CD4-positive, alpha-beta T cell treated with Interleukin-6 for 4 hours (primary cell): ENCODE measurements at regions not wholly inside any gene's neighbourhood (a gene's known extent, or its start where the extent isn't known, plus 50 kb on each side); places are given as distances from the start of the nearest gene placed in this dataset.

Experiments used
- DNase-seq: peaks from one replicate; pipeline ENCODE4 v3.0.0-alpha.2; 2020; ENCODE audit warnings: mixed read lengths

DNA sequence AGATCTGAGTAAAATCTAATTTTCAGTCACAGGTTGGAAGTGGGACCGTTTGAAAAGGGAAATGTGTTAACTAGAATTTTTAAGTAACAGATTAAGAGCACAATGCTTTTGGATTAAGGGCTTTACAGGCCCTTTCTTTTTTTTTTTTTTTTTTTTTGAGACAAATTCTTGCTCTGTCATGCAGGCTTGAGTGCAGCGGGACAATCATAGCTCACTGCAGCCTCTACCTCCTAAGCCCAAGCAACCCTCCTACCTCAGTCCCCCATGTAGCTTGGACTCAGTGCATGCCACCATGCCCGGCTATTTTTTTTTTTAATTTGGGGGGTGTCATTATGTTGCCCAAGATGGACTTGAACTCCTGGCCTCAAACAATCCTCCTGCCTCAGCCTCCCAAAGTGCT lies 363.7 kb downstream of the LIG4 start:
- DNase-seq = no peak

DNA sequence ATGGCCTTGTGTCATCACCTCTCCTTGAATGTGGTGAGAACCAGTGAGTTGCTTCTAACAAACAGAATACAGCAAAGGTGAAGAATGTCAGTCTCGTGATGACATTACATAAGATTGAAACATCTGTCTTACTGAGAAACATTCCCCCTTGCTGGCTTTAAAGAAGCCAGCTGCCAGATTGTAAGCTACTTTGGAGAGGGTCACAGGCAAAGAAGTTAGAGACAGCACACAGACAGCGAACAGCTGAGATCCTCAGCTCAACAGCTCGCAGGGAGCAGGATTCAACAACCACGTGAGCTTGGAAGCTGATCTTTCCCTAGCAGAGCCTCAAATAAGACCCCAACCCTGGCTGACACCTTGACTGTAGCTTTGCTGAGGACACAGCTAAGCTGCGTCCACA lies 367.9 kb downstream of the LIG4 start:
- DNase-seq = no peak

DNA sequence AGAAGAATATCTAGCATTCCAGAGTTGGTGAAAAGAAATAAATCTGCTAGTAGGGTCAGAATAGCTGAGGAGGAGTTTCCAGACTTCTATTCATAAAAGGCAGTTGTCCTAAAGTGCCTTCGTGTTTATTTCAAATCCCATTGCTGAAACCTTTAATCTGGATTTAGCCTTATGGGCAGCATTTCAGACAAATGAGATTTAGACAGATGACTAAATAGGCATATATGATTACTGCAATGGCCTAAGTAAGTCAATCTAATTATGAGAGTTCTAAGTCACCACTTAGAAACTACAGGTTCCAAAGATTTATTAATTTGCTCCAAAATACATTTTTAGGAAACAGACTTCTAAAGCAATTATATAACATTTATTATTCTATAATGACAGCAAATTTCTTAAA lies 368.7 kb downstream of the LIG4 start:
- no peak for DNase-seq

DNA sequence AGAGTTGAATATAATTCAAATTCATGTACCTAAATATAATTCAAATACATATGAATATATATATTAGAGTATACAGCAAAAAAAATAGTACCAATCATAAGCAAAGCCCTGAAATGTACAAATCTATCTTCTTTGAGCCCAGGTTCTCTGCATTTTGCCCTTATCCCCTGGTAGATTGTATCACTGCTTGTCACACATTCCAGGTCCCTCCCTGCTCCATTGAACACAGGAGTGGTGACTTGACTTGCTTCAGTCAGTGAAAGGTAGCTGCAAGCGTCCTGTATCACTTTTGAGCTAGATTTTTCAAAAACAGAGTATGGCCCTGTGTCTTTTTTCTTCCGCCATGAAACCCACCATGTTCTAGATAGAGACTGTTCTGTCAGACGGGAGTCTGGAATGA lies 369.4 kb downstream of the LIG4 start:
- DNase-seq = no peak

DNA sequence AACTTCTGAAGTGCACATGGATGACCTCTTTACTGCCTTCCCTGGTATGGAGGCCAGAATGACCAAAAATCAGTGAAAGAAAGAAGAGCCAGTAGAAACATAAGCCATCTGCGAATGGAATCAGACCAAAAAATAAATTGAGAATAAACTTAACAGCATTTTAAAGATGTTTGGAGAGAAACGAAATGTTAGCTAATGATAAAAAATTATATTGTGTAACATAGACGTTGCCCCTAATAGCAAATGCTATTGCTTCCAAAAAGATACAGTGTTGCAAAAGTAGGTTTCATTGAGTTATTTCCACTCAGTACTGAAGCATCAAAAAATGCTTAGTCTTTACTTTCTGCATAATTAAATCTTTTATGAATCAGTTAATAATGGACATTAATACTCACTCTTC lies 371.7 kb downstream of the LIG4 start:
- DNase-seq = no peak

DNA sequence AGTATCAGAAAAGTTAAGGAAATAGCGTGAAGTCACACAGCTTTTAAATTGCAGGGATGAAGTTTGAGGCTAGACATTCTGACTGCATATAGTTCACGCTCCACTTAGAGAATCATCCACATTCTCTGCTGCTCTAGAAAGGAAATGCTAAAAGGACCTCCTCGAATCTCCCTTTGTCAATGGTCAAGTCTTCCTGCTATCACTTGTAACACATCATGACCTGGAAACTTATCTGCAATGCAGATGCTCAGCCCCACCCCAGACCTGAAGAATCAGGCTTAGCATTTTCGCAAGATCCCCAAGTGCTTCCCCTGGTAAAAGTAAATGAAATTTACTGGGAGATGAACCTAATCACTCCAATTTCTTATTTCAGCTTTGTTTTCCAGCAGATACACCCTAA lies 372.1 kb downstream of the LIG4 start:
- DNase-seq = no peak

DNA sequence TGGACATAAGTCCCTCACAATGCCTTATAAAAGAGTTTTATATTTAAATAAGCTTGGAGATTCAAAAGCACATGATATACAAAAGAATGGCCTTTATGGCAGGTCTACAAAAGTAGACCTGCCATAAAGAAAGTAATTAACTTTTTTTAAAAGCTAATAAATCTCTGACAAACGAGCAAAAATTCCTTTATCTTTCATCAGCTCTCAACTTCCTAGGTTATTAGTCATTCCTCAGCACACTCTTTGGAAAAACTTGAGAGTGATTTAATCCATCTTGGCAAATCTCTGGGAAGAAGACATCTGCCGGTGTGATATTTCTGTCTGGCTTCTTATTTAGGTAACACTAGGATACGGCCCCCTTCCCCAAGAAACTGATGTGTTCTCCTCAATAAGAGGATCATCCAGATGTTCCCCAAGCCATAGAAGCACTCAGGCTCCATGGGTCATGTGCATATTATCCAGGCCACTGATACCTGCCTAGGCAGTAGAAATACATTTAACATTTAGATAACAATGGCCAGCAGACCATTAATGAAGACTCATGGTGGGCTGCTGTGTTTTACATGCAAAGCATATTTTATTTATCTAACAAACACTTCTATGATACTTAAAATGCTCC lies 372.7 kb downstream of the LIG4 start:
- no peak for DNase-seq

DNA sequence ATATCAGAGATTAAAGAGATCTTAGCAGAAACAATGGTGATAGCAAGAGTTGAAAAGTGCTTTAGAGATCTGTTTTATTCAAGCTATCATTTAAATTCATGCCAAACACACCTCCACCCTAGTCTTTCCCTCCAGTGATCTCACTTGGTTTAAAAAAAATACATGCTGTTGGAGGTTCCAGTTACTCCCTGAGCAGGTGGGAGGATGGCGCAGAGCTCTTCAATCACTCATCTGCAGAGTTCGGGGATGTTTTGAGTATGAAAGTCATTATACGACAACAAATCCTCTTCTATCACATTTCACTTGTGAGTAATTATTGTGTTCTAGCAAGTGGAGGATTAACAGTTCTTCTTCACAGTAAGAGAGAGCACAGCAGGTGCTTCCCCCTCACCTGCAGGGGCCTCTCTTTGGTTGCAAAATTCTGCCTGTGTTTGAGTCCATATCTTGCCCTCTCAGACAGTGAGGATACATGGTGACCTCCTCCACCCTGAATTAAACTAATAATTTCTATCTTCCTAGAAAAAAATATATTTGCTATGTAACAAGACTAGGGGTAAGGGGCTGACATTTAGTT lies 376.7 kb downstream of the LIG4 start:
- DNase-seq = no peak

DNA sequence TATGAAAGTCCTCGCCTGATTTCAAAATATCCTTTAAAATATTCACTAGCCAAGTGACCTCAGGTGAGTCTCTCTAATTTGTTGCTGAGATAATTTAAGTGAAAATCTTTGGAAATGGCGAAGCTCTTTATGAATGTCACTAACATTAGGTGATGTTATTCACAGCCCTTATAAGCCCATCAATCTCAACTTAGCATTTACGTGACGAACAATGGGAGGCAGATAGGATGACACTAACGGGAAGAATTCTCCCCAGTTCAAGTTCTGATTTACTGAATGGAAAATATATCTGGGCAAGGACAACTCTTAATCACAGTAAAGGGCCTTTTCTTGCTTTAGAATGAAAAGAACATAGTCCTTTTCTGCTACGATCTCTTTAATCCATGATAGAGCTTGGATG lies 378.7 kb downstream of the LIG4 start:
- DNase-seq = no peak

DNA sequence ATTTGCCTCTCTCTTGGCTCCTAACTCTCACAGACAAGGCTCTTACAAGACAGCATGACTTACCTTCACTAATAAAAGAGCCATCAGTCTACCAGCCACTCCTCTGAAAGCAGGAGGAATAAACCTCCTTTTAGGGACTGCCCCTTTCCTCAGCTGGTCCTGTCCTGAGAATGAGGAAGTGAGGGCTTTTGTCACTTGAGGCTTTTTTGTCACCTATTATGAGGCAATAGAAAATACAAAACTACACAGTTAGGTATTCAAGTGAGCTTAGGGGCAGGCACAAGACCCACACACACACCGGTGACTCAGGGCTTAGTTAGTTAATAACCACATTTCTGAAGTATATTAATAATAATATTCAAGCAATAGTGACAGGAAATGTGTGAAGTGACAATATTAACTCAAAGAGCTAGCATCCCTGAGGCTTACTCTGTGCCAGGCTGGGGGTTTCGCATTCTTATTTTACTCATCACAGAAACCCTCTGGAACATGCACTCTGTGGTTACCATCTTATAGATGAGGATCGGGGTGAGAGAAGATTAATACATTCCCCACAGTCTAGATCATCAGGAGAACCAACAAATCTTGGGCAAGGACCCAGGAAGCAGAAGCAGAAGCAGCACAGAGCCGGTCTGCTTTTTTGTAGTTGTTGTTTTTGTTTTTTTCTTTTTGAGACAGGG lies 379.9 kb downstream of the LIG4 start:
- no peak for DNase-seq

DNA sequence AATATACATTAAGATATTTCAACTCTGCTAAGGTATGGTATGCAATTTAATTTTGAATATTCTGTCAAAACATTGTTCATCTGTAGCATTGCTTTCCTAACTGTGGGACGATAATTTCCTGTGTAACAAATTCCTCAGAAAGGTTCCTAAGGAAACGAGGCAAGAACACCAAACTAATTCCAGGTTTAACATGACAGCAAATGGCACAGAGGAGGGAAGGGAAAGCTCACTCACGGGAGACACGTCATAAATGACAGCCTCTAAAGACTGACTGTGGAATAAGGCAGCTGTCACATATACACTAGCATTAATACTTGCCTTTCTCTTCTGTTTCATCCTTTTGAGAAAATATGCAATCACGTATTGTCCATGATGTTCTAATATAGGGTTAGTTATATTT lies 380.6 kb downstream of the LIG4 start:
- no peak for DNase-seq

DNA sequence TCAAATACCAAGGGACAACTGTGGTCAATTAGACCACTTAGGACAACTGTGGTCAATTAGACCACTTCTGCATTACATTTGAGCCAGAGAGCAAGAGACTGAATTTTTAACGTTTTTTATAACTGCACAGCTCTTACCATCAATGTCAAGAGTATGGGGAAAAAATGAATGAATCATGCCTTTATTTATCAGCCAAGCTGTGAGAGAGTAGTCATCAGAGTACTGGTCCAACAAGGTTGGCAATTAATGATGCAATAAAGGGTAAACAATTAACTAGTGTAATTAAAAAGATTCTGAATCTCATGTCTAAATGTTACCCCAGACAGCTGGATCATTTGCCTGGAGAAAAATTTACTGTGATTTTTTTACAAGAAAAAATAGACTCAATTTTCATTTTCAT lies 381.1 kb downstream of the LIG4 start:
- no peak for DNase-seq

DNA sequence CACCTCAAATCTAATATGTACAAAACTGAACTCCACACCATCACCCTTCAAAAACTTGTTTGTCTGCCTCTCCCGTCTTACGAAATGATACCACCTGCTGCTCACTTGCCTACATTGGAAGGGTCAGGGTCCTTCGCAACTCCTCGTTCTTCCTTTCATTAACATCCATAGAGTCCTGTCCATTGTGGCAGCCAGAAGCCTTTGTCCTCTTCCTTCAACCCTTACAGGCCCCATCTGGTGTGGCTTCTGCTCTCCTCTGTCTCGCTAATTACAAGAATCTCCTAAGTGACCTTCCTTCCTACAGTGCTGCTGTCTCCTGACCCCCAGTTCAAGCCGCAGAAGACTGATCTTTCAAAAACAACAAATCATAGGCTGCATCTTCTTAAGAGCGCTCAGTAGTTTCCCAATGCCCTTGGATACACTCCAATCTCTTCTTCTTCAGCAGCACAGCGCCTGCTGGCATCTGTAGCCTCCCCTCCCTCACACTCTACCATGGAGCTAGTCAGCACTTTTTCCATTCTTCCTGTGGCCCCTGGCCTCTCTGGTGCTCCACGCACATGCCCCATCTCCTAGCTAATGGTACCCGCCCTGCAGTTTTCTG lies 382.7 kb downstream of the LIG4 start:
- DNase-seq = no peak

DNA sequence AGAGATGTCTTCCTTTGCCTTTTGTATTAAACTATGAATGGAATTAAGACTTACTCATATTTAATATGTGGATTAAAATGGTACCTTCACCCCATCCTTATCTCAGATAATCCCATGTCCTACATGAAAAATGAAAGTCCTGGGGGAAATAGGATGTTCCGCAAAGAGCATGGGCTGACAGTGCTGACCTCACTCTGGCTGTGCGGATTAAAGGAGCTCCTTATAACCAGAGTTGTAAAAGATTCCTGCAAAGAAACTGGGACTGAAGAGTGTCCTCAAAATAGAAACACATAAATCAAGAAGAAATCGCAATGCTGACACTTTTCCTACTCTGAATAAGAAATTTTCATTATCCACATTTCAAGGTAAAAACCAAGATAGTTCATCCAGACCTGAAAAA lies 384.5 kb downstream of the LIG4 start:
- no peak for DNase-seq

DNA sequence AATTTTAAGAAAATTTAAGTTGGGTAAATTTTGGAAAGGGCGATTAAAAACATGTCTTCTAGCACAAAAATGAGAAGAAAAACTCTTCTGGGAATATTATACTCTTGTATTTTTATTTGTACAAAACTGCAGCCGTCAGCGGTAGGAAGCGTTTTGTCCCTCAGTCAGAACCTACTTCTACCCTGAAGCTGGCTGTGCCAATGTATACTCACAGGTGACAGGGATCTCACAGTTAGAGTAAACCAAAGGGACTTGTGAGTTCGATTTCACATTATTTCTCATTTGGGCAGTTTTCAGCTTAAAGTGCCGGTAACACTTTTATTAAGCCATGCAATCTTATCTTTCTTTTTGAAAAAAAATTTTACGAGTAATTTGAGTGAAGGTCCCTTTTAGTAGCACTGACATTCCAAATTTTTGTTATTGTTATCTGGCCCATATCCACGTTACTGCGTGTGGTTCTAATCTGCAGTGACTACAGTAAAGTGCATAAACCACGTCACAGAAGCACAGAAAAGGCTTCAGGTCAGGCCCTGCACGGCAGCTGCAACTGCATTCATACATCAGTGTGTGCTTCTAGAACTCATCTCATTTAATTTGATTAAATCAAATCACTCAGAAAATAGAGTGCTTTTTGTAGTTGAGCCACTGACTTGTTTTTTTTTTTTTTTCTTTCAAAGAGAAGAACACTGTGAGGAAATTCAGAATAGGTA lies 387.3 kb downstream of the LIG4 start:
- no peak for DNase-seq

DNA sequence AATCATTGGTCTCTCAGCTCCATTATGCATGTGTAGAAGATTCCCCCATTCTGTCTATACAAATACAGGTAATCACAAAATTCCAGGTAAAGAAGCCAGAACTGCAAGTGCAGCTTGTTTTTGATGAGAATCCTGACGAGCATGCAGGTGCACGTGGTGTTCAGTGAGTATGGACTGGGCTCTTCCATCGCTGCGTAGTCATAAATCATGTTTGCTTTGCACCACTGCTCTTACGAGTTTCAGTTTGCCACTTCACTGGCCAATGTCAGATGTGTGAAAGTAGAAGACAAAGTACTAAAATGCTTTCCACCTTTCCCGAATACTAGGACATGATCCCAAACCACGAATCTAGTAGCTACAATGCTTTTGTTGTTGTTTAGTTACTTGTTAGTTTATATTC lies 390.7 kb downstream of the LIG4 start:
- DNase-seq = no peak

DNA sequence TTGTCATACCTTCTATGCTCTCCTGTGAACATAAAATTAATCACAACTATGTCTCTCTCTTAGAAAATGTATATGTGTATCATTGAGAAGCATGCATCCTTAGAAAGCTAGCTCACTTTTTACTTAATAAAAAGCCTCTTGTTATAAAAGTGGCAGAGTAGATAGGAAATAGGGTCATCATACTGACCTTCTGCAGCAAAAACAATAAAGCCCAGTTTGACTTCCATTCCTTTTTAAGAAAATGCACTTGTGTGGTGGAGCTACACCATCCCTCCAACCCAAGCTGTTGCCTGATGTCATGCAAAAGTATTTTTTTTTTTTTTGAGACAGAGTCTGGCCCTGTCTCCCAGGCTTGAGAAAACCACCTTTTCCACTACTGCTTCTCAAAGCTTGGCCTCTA lies 393.3 kb downstream of the LIG4 start:
- DNase-seq = no peak

DNA sequence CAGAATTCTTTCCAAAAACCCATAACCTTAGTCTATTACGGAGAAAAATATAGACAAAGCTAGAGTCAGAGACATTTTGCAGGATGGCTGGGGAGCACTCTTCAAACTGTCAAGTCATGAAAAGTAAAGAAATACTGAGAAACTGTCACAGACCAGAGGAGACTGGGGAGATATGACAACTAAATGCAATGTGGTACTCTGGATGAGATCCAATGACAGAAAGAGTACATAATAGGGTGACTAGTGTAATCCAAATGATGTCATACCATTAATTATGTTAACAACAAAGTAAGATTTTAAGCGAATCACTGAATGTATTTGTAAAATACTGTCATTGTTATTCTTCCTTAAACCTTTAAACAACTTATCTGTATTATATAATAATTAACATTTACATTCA lies 393.8 kb downstream of the LIG4 start:
- no peak for DNase-seq

DNA sequence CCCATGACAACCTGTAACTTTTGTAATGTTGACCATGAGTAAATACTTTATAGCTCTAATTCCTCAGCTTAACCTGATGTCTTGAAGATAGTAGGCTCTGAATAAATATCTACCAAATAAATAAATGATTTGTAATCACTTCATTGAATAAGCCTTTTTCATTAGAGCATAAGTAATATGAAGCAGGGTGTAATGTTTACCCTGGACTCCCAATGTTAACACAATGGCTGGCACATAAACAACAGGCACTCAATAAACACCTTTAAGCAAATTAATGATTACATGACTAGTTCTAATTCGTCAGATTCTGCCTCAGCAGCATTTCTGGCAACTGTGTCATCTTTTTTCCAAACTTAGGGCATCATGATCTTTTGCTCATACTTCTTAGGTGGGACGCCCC lies 396.3 kb downstream of the LIG4 start:
- DNase-seq = no peak

DNA sequence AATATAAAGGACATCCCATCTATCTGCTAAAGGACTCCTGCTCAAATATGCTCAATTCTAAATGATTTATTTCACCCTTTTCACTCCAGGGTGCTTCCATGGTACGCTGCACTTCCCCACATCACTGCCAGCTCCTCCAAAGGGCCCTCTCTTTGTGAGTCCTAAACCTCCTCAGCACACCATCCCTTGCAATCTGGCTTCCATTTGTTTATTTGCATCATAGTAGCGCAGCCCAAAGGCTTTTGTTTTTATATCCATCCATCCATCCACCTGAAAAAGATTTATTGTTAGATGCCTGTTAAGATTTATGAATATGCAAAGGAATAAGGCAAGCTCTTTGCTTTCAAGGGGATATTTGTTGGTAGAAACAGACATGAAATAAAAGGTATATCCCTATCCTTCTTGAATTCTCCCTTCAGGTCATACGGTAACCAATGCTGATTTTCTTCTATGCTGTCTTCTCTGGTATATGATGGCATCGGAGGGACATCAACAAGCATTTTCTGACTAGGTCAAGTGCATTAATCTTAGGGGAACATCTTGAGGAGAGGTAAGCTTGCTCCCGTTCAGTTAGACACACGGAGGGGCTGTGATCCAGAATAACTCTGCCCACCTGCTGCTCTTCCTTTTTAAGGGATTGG lies 397.6 kb downstream of the LIG4 start:
- no peak for DNase-seq

DNA sequence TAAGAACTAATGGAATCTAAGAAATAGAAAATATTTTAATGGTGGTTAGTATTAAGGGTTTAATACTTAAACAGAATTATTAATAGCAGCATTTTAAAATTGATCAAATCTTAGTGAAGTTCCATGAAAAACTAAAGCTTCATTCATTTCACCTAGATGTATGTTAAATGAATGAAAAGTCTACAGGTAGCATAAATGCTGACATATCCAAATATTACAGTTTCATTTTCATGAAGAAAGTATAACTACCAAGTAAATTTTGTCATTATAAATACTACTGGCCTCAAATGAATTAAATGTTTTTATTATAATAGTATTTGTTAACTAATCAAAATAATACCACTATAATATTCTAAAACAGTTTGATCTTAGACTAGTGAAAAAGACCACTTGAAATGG lies 403.3 kb downstream of the LIG4 start:
- DNase-seq = no peak

DNA sequence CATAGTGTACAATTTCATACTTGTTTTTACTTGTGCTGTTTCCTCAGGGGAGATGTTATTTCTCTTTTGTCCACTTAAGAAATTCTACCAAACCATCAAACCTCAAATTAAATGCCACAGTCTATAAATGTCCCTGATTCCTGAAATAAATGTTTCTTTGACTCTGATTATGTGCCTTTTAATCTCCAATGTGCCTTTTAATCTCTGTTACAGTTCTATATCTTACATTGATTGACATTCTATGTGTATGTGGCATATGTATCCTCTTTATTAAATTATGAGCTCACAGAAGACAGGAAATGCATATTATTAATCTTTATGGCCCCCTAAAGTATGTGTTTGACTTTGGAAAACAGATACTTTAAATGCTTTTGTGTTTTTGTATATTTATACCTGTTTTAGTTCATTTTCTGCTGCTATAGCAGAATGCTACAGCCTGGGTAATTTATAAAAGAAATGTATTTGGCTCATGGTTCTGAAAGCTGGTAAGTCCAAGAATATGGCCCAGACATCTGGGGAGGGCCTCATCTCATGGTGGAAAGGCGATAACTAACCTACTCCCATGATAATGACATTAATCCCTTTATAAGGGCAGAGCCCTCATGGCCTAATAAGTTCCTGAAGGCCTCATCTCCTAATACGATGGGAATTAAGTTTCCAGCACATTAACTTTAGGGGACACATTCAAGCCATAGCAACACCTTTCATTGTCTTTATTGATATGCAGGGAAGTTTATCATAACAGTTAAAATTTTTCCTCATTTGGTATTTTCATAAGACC lies 403.9 kb downstream of the LIG4 start:
- no peak for DNase-seq
